ENCODE measurements at regions not wholly inside any gene's neighbourhood (a gene's known extent, or its start where the extent isn't known, plus 50 kb on each side); places are given as distances from the start of the nearest gene placed in this dataset.

GRCh38 chr10:91149550-91149949 is 70.9 kb upstream of the PCGF5 start:
- TF ChIP-seq, protein P1, sequence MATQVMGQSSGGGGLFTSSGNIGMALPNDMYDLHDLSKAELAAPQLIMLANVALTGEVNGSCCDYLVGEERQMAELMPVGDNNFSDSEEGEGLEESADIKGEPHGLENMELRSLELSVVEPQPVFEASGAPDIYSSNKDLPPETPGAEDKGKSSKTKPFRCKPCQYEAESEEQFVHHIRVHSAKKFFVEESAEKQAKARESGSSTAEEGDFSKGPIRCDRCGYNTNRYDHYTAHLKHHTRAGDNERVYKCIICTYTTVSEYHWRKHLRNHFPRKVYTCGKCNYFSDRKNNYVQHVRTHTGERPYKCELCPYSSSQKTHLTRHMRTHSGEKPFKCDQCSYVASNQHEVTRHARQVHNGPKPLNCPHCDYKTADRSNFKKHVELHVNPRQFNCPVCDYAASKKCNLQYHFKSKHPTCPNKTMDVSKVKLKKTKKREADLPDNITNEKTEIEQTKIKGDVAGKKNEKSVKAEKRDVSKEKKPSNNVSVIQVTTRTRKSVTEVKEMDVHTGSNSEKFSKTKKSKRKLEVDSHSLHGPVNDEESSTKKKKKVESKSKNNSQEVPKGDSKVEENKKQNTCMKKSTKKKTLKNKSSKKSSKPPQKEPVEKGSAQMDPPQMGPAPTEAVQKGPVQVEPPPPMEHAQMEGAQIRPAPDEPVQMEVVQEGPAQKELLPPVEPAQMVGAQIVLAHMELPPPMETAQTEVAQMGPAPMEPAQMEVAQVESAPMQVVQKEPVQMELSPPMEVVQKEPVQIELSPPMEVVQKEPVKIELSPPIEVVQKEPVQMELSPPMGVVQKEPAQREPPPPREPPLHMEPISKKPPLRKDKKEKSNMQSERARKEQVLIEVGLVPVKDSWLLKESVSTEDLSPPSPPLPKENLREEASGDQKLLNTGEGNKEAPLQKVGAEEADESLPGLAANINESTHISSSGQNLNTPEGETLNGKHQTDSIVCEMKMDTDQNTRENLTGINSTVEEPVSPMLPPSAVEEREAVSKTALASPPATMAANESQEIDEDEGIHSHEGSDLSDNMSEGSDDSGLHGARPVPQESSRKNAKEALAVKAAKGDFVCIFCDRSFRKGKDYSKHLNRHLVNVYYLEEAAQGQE (IDR thresholded peaks at IDR 0.05; ENCODE audit: low read depth): no peak
- TF ChIP-seq NFIC (IDR thresholded peaks at IDR 0.05) (no peak), EP300 (IDR thresholded peaks at IDR 0.05; ENCODE audit: borderline replicate concordance) (no peak), MAX (IDR thresholded peaks at IDR 0.05) (no peak), RAD21 (IDR thresholded peaks at IDR 0.05; ENCODE audit: low read depth) (no peak), TAF1 (IDR thresholded peaks at IDR 0.05; ENCODE audit: low read depth) (no peak), ZBTB7A (IDR thresholded peaks at IDR 0.05; ENCODE audit: low read depth) (no peak), CEBPB (IDR thresholded peaks at IDR 0.05) (no peak)
